ENCODE measurements at regions not wholly inside any gene's neighbourhood (a gene's known extent, or its start where the extent isn't known, plus 50 kb on each side); places are given as distances from the start of the nearest gene placed in this dataset.
A peak's percentile ranks its signal among the peaks of the same experiment; 100 is the strongest.

GRCh38 chr10:3891396-3891795 lies 106.4 kb upstream of the KLF6 start:
- no peak for DNase-seq (ENCODE audit: low read depth)
- TF ChIP-seq, protein P1, sequence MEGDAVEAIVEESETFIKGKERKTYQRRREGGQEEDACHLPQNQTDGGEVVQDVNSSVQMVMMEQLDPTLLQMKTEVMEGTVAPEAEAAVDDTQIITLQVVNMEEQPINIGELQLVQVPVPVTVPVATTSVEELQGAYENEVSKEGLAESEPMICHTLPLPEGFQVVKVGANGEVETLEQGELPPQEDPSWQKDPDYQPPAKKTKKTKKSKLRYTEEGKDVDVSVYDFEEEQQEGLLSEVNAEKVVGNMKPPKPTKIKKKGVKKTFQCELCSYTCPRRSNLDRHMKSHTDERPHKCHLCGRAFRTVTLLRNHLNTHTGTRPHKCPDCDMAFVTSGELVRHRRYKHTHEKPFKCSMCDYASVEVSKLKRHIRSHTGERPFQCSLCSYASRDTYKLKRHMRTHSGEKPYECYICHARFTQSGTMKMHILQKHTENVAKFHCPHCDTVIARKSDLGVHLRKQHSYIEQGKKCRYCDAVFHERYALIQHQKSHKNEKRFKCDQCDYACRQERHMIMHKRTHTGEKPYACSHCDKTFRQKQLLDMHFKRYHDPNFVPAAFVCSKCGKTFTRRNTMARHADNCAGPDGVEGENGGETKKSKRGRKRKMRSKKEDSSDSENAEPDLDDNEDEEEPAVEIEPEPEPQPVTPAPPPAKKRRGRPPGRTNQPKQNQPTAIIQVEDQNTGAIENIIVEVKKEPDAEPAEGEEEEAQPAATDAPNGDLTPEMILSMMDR (IDR thresholded peaks at IDR 0.05; ENCODE audit: control insufficient read depth, insufficient read depth, low read depth, low read length, missing control alignments), result no peak
- no peak overlapping the region for H3K4me3 ChIP-seq (ENCODE audit: control insufficient read depth, low read depth, low read length)

DNA sequence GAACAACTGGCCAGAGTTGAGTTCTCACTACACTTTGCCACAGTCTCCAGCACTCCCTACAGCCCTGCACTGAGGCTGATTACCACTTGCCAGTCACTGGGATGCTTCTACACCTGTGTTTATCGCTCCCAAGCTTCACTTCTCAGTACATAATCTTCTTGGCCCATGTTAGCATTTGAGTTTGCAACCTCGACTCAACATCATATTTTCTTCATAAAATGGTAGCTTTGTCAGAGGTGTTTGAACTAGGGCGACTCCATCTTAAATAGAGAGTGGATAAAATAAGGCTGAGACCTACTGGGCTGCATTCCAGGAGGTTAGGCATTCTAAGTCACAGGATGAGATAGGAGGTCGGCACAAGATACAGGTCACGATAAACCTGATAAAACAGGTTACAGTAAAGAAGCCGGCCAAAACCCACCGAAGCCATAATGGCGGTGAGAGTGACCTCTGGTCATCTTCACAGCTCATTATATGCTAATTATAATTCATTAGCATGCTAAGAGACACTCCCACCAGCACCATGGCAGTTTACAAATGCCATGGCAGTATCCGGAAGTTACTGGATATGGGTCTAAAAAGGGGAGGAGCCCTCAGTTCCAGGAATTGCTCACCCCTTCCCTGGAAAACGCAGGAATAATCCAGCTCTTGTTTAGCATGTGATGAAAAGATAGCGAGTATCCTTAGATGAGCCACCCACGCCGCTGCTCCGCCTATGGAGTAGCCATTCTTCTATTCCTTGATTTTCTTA lies 105.8 kb upstream of the KLF6 start:
- H3K4me3 ChIP-seq (ENCODE audit: control insufficient read depth, low read depth, low read length), result no peak overlapping the region
- TF ChIP-seq, protein P1 (IDR thresholded peaks at IDR 0.05; ENCODE audit: control insufficient read depth, insufficient read depth, low read depth, low read length, missing control alignments), result no peak
- DNase-seq (ENCODE audit: low read depth), result no peak

DNA sequence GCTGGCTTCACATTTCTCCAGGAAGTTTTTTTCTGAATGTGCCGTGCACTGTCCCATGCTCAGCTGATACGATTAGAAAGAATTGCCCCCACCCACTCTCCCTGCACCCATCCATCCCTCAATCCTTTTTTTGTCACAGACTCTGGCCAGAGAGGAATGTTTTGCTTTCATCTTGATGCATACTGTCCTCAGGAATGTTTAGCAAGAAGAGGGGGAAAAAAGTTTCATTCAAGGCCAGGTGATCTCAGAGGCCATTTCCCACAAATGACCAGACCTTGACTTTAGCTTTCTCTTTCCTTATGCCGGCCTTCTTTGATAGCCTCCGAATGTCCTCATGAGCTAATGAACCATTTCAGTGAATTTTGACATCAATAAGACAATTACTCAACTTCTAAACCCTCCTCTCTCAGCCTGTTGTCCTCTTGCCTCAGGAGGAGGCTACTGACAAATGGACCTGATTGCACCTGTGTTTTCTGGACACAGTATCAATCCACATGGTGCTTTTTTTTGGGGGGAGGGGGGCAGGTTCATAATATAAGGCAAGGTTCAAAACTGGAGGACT lies 105.0 kb upstream of the KLF6 start:
- TF ChIP-seq, protein P1 (IDR thresholded peaks at IDR 0.05; ENCODE audit: control insufficient read depth, insufficient read depth, low read depth, low read length, missing control alignments), result no peak
- DNase-seq (ENCODE audit: low read depth), result no peak

DNA sequence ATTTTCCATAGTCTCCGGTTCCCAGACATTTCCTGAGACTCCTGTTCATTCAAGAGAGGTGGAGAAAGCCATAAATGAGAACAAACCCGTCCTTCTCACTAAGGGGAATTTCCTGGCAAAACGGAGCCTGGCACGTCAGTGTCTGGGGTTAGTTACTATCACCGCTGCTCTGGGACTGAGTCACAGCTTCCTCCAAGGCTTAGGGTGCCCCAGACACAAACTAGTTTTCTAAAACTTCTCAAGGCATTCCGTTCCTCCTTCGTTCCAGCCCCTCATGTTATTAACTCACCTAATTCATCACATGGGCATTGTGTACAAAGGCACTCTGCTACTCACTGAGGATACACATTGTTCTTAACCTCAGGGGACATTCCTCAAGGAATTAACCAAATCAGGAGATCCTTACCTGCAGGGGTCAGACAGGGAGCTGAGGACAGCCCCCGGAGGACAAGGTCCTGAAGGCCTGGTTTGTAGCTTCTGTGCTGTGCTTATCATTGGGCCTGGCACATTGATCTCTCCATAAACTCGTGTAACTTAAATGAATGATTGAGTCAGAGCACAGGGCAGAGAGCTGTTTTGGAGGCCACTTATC lies 103.0 kb upstream of the KLF6 start:
- H3K4me3 ChIP-seq (ENCODE audit: control insufficient read depth, low read depth, low read length), result no peak overlapping the region
- TF ChIP-seq, protein P1 (IDR thresholded peaks at IDR 0.05; ENCODE audit: control insufficient read depth, insufficient read depth, low read depth, low read length, missing control alignments), result no peak
- peak; percentile 82 for DNase-seq (ENCODE audit: low read depth)

More for the DNA sequence above, 105.0 kb upstream of the KLF6 start:
- H3K4me3 ChIP-seq (ENCODE audit: control insufficient read depth, low read depth, low read length), result no peak overlapping the region

DNA sequence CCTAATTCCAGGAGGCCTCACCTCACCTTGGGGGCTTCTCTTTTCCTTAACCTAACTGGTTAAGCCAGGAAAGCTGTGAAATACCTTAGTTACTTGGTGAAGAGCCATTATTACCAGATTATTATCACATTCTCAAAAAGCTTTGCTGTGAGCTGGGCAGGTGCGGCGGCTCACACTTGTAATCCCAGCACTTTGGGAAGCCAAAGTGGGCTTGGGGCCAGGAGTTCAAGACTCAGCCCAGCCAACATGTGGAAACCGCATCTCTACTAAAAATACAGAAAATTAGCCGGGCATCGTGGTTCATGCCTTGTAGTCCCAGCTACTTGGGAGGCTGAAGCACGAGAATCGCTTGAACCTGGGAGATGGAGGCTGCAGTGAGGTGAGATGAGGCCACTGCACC lies 102.4 kb upstream of the KLF6 start:
- TF ChIP-seq, protein P1 (IDR thresholded peaks at IDR 0.05; ENCODE audit: control insufficient read depth, insufficient read depth, low read depth, low read length, missing control alignments), result no peak
- H3K4me3 ChIP-seq (ENCODE audit: control insufficient read depth, low read depth, low read length), result no peak overlapping the region
- no peak for DNase-seq (ENCODE audit: low read depth)

DNA sequence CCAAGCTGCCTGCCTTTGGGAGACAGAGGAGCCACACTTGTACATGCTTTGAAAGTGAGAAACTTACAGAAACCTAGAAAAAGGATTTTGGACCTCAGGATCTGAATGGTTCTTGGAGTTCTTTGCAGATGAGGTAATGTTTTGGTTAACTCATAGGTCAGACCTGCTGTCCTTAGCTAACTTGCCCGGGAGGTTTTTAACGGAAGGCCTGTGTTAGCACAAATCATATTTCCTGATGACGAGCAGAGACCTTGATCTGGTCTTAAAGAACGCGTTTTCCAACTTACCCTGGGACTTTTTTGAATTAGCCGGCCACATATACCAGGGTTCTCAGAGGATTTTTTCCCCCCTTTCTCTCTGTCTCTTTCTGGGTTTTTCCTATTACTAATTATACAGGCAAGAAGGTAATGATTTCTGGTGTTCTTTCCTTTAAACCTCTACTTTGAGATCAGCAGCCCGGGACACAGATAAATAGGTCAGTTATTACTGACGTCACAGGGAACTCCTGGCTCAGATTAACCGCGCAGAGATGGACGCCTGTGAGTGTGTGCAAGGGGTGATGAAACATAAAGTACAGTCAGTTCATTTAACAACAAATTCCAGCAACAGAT lies 101.7 kb upstream of the KLF6 start:
- peak; percentile 80 for DNase-seq (ENCODE audit: low read depth)
- H3K4me3 ChIP-seq (ENCODE audit: control insufficient read depth, low read depth, low read length), result no peak overlapping the region

More for the DNA sequence above, 101.7 kb upstream of the KLF6 start:
- TF ChIP-seq, protein P1 (IDR thresholded peaks at IDR 0.05; ENCODE audit: control insufficient read depth, insufficient read depth, low read depth, low read length, missing control alignments), result no peak

All from AG09309 (cell line).